Uterus (tissue), 2 donors: ENCODE measurements at regions not wholly inside any gene's neighbourhood (a gene's known extent, or its start where the extent isn't known, plus 50 kb on each side); places are given as distances from the start of the nearest gene placed in this dataset.

ENCODE experiments used
- POLR2A ChIP-seq, 2 donors: fragments of 450-650 bp; IDR thresholded peaks; one replicate each; pipeline ENCODE4 v1.6.1; 2016; ENCODE audit warnings: antibody characterized with exemption in 2 of 2, mild to moderate bottlenecking in 1 of 2, moderate library complexity in 1 of 2
- TF ChIP-seq, protein P1 (sequence below), 4 experiments: fragments of 200-600 bp in 2 of 4; fragments of 450-650 bp in 2 of 4; sonication (generic) in 2 of 4; IDR thresholded peaks; one replicate each; pipeline ENCODE4 v1.5.1; 2016 to 2019; ENCODE audit warnings: antibody characterized with exemption in 4 of 4, mild to moderate bottlenecking in 2 of 4, moderate library complexity in 1 of 4

DNA sequence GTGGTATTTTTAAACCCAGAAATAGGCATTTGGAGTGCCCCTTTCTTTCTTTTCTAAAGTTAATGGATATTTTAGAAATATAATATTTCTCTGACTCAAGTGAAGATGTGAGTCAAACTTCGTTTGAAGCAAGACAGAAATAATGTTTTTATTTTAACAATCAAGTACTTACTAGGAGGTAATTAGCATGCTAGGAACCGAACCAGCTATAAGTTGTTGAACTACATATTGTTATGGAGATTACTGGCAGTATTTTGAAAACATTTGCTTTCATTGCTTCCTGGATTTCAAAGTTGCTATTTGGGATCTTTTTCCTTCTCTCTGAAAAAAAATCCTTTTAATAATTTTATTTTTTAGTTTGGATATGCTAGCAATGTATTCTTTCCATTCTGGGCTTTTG, 225.2 kb downstream of the NEDD1 start:
- TF ChIP-seq, protein P1, sequence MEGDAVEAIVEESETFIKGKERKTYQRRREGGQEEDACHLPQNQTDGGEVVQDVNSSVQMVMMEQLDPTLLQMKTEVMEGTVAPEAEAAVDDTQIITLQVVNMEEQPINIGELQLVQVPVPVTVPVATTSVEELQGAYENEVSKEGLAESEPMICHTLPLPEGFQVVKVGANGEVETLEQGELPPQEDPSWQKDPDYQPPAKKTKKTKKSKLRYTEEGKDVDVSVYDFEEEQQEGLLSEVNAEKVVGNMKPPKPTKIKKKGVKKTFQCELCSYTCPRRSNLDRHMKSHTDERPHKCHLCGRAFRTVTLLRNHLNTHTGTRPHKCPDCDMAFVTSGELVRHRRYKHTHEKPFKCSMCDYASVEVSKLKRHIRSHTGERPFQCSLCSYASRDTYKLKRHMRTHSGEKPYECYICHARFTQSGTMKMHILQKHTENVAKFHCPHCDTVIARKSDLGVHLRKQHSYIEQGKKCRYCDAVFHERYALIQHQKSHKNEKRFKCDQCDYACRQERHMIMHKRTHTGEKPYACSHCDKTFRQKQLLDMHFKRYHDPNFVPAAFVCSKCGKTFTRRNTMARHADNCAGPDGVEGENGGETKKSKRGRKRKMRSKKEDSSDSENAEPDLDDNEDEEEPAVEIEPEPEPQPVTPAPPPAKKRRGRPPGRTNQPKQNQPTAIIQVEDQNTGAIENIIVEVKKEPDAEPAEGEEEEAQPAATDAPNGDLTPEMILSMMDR (IDR thresholded peaks at IDR 0.05) = no peak
- TF ChIP-seq POLR2A (IDR thresholded peaks at IDR 0.05) = no peak
